AG09309 (cell line): ENCODE measurements at regions not wholly inside any gene's neighbourhood (a gene's known extent, or its start where the extent isn't known, plus 50 kb on each side); places are given as distances from the start of the nearest gene placed in this dataset.
"Not testable (repeated sequence)": the region's sequence is repeated elsewhere in the genome, so short reads cannot be mapped to it uniquely, and the experiment has no call there.

ENCODE experiments used
- DNase-seq: peaks from one replicate; pipeline ENCODE4 v3.0.0-alpha.2; 2010; ENCODE audit warnings: low read depth
- H3K4me3 ChIP-seq: 2 replicates; pipeline ENCODE4 v1.5.1; 2011; ENCODE audit warnings: mild to moderate bottlenecking, low read depth, low read length, moderate library complexity; ENCODE audit not compliant: control insufficient read depth
- CTCF ChIP-seq: IDR thresholded peaks from 2 replicates; pipeline ENCODE4 v1.5.1; 2011; ENCODE audit warnings: mild to moderate bottlenecking, low read depth, low read length, inconsistent platforms; ENCODE audit not compliant: insufficient read depth, control insufficient read depth; ENCODE audit errors: missing control alignments

- no peak for DNase-seq
- no peak for TF ChIP-seq CTCF
- no peak overlapping the region for H3K4me3 ChIP-seq
These were observed 137.6 kb upstream of the SVIL start for GRCh38 chr10:29772403-29772802.

- H3K4me3 ChIP-seq, result no peak overlapping the region
- TF ChIP-seq CTCF, result no peak
- DNase-seq, result no peak
These were observed 136.6 kb upstream of the SVIL start for GRCh38 chr10:29771376-29771775.

- not testable (repeated sequence) for H3K4me3 ChIP-seq, DNase-seq
These were observed 134.5 kb upstream of the SVIL start for GRCh38 chr10:29769277-29769676.

GRCh38 chr10:29767968-29768367, 133.2 kb upstream of the SVIL start:
- no peak for TF ChIP-seq CTCF
- H3K4me3 ChIP-seq, result no peak overlapping the region
- DNase-seq, result no peak

- no peak for DNase-seq
- no peak for TF ChIP-seq CTCF
- H3K4me3 ChIP-seq, result no peak overlapping the region
These were observed 132.0 kb upstream of the SVIL start for GRCh38 chr10:29766753-29767152.

GRCh38 chr10:29765330-29765729, 130.6 kb upstream of the SVIL start:
- no peak for DNase-seq
- TF ChIP-seq CTCF, result no peak
- no peak overlapping the region for H3K4me3 ChIP-seq

- no peak for DNase-seq
- H3K4me3 ChIP-seq, result no peak overlapping the region
- no peak for TF ChIP-seq CTCF
These were observed 128.6 kb upstream of the SVIL start for GRCh38 chr10:29763396-29763795.
